ENCODE measurements at regions not wholly inside any gene's neighbourhood (a gene's known extent, or its start where the extent isn't known, plus 50 kb on each side); places are given as distances from the start of the nearest gene placed in this dataset.

GRCh38 chr20:23299673-23300050 is 50.9 kb upstream of the NXT1 start:
- H3K4me3 Mint-ChIP-seq = no peak overlapping the region
- no peaks in the 10 kb centered on the region for H3K9me3 Mint-ChIP-seq
- Histone ChIP-seq H3K36me3 (ENCODE audit: insufficient read depth, low read length) (no peaks in the 10 kb centered on the region), H3K9me3 (ENCODE audit: control insufficient read depth in 1 of 2, low read length in 2 of 2) (no peaks in the 10 kb centered on the region), H3K4me1 (ENCODE audit: insufficient read depth, low read length) (no peaks in the 10 kb centered on the region), H3K27me3 (ENCODE audit: insufficient read depth, low read length) (no peaks in the 10 kb centered on the region), H3K4me3 (ENCODE audit: low read length in 2 of 2) (no peak overlapping the region), H3K27ac (ENCODE audit: low read depth, low read length) (no peak overlapping the region)
- H3K27ac Mint-ChIP-seq = no peak overlapping the region
- no peak for DNase-seq
- intact Hi-C loops (cut with micrococcal nuclease) = no loop called here
- CTCF ChIA-PET (ENCODE audit: partially characterized antibody) = no interaction called here
- H3K27me3 Mint-ChIP-seq = peaks cover 0 to 4% of the 10 kb centered on the region in 2 donors
- POLR2A ChIA-PET (ENCODE audit: partially characterized antibody) = no interaction called here
- no peaks in the 10 kb centered on the region for H3K4me1 Mint-ChIP-seq
- H3K36me3 Mint-ChIP-seq = no peaks in the 10 kb centered on the region

- Histone ChIP-seq H3K4me1 (ENCODE audit: insufficient read depth, low read length) (no peaks in the 10 kb centered on the region), H3K27me3 (ENCODE audit: insufficient read depth, low read length) (no peaks in the 10 kb centered on the region), H3K4me3 (ENCODE audit: low read length in 2 of 2) (no peak overlapping the region), H3K9me3 (ENCODE audit: control insufficient read depth in 1 of 2, low read length in 2 of 2) (no peaks in the 10 kb centered on the region), H3K36me3 (ENCODE audit: insufficient read depth, low read length) (no peaks in the 10 kb centered on the region), H3K27ac (ENCODE audit: low read depth, low read length) (no peak overlapping the region)
- Mint-ChIP-seq H3K36me3 (no peaks in the 10 kb centered on the region), H3K27ac (no peak overlapping the region), H3K27me3 (peaks cover 0 to 4% of the 10 kb centered on the region in 2 donors), H3K9me3 (peaks cover 0 to 2% (median 0%) of the 10 kb centered on the region in 8 donors), H3K4me1 (no peaks in the 10 kb centered on the region), H3K4me3 (no peak overlapping the region)
- intact Hi-C loops (cut with micrococcal nuclease) = no loop called here
- DNase-seq = no peak
- ChIA-PET CTCF (ENCODE audit: partially characterized antibody) (interaction anchor here (1.1 kb wide), 1 partner anchor 24 kb away, joined by 3 read pairs; no protein-coding TSS in a partner anchor), POLR2A (ENCODE audit: partially characterized antibody) (no interaction called here)
Measured at GRCh38 chr20:23298926-23299672, 51.5 kb upstream of the NXT1 start.

GRCh38 chr20:23298155-23298554 is 52.4 kb upstream of the NXT1 start:
- peaks cover 0 to 2% (median 0%) of the 10 kb centered on the region in 8 donors for H3K9me3 Mint-ChIP-seq
- intact Hi-C loops (cut with micrococcal nuclease) = no loop called here
- ChIA-PET CTCF (ENCODE audit: partially characterized antibody) (interaction anchor here (1.1 kb wide), 1 partner anchor 25 kb away, joined by 3 read pairs; no protein-coding TSS in a partner anchor), POLR2A (ENCODE audit: partially characterized antibody) (no interaction called here)
- no peak overlapping the region for H3K27ac Mint-ChIP-seq
- Histone ChIP-seq H3K36me3 (ENCODE audit: insufficient read depth, low read length) (no peaks in the 10 kb centered on the region), H3K27me3 (ENCODE audit: insufficient read depth, low read length) (no peaks in the 10 kb centered on the region), H3K4me1 (ENCODE audit: insufficient read depth, low read length) (no peaks in the 10 kb centered on the region), H3K4me3 (ENCODE audit: low read length in 2 of 2) (no peak overlapping the region), H3K9me3 (ENCODE audit: control insufficient read depth in 1 of 2, low read length in 2 of 2) (no peaks in the 10 kb centered on the region), H3K27ac (ENCODE audit: low read depth, low read length) (no peak overlapping the region)
- H3K4me1 Mint-ChIP-seq = no peaks in the 10 kb centered on the region
- no peak overlapping the region for H3K4me3 Mint-ChIP-seq
- no peaks in the 10 kb centered on the region for H3K36me3 Mint-ChIP-seq
- DNase-seq = no peak
- peaks cover 0 to 2% of the 10 kb centered on the region in 2 donors for H3K27me3 Mint-ChIP-seq

GRCh38 chr20:23296841-23297701 is 53.5 kb upstream of the NXT1 start:
- H3K9me3 Mint-ChIP-seq = peaks cover 0 to 2% (median 0%) of the 10 kb centered on the region in 8 donors
- Histone ChIP-seq H3K4me3 (ENCODE audit: low read length in 2 of 2) (no peak overlapping the region), H3K9me3 (ENCODE audit: control insufficient read depth in 1 of 2, low read length in 2 of 2) (no peaks in the 10 kb centered on the region), H3K27ac (ENCODE audit: low read depth, low read length) (no peak overlapping the region), H3K27me3 (ENCODE audit: insufficient read depth, low read length) (no peaks in the 10 kb centered on the region), H3K4me1 (ENCODE audit: insufficient read depth, low read length) (no peaks in the 10 kb centered on the region), H3K36me3 (ENCODE audit: insufficient read depth, low read length) (no peaks in the 10 kb centered on the region)
- H3K36me3 Mint-ChIP-seq = no peaks in the 10 kb centered on the region
- intact Hi-C loops (cut with micrococcal nuclease) = no loop called here
- ChIA-PET CTCF (ENCODE audit: partially characterized antibody) (no interaction called here), POLR2A (ENCODE audit: partially characterized antibody) (no interaction called here)
- no peak overlapping the region for H3K27ac Mint-ChIP-seq
- H3K4me3 Mint-ChIP-seq = no peak overlapping the region
- H3K4me1 Mint-ChIP-seq = no peaks in the 10 kb centered on the region
- H3K27me3 Mint-ChIP-seq = peaks cover 0 to 2% of the 10 kb centered on the region in 2 donors
- no peak for DNase-seq

GRCh38 chr20:23295934-23296333 is 54.7 kb upstream of the NXT1 start:
- H3K27me3 ChIP-seq (ENCODE audit: insufficient read depth, low read length) = no peaks in the 10 kb centered on the region
- no peak overlapping the region for H3K27ac ChIP-seq (ENCODE audit: low read depth, low read length)
- ChIA-PET POLR2A (ENCODE audit: partially characterized antibody) (no interaction called here), CTCF (ENCODE audit: partially characterized antibody) (no interaction called here)
- H3K9me3 ChIP-seq (ENCODE audit: control insufficient read depth in 1 of 2, low read length in 2 of 2) = no peaks in the 10 kb centered on the region
- Mint-ChIP-seq H3K27me3 (peaks cover 3 to 6% of the 10 kb centered on the region in 2 donors), H3K4me3 (no peak overlapping the region), H3K27ac (no peak overlapping the region), H3K4me1 (no peaks in the 10 kb centered on the region), H3K36me3 (no peaks in the 10 kb centered on the region), H3K9me3 (peaks cover 0 to 2% (median 0%) of the 10 kb centered on the region in 8 donors)
- H3K4me3 ChIP-seq (ENCODE audit: low read length in 2 of 2) = no peak overlapping the region
- H3K4me1 ChIP-seq (ENCODE audit: insufficient read depth, low read length) = no peaks in the 10 kb centered on the region
- no peaks in the 10 kb centered on the region for H3K36me3 ChIP-seq (ENCODE audit: insufficient read depth, low read length)
- intact Hi-C loops (cut with micrococcal nuclease) = no loop called here
- DNase-seq = no peak

- Histone ChIP-seq H3K27ac (ENCODE audit: low read depth, low read length) (no peak overlapping the region), H3K27me3 (ENCODE audit: insufficient read depth, low read length) (no peaks in the 10 kb centered on the region), H3K9me3 (ENCODE audit: control insufficient read depth in 1 of 2, low read length in 2 of 2) (no peaks in the 10 kb centered on the region), H3K4me3 (ENCODE audit: low read length in 2 of 2) (no peak overlapping the region), H3K4me1 (ENCODE audit: insufficient read depth, low read length) (no peaks in the 10 kb centered on the region), H3K36me3 (ENCODE audit: insufficient read depth, low read length) (no peaks in the 10 kb centered on the region)
- no peak overlapping the region for H3K27ac Mint-ChIP-seq
- H3K27me3 Mint-ChIP-seq = peaks cover 5 to 13% of the 10 kb centered on the region in 2 donors
- no peaks in the 10 kb centered on the region for H3K4me1 Mint-ChIP-seq
- H3K4me3 Mint-ChIP-seq = no peak overlapping the region
- H3K36me3 Mint-ChIP-seq = no peaks in the 10 kb centered on the region
- DNase-seq = no peak
- peaks cover 0 to 2% (median 0%) of the 10 kb centered on the region in 8 donors for H3K9me3 Mint-ChIP-seq
- ChIA-PET CTCF (ENCODE audit: partially characterized antibody) (no interaction called here), POLR2A (ENCODE audit: partially characterized antibody) (no interaction called here)
- intact Hi-C loops (cut with micrococcal nuclease) = no loop called here
Measured at GRCh38 chr20:23294671-23295070, 55.9 kb upstream of the NXT1 start.

GRCh38 chr20:23294166-23294565 is 56.4 kb upstream of the NXT1 start:
- DNase-seq = no peak
- Mint-ChIP-seq H3K9me3 (peaks cover 0 to 2% (median 0%) of the 10 kb centered on the region in 8 donors), H3K36me3 (no peaks in the 10 kb centered on the region), H3K27ac (no peak overlapping the region), H3K27me3 (peaks cover 8 to 13% of the 10 kb centered on the region in 2 donors), H3K4me3 (no peak overlapping the region), H3K4me1 (no peaks in the 10 kb centered on the region)
- H3K4me3 ChIP-seq (ENCODE audit: low read length in 2 of 2) = no peak overlapping the region
- H3K27me3 ChIP-seq (ENCODE audit: insufficient read depth, low read length) = no peaks in the 10 kb centered on the region
- no peaks in the 10 kb centered on the region for H3K4me1 ChIP-seq (ENCODE audit: insufficient read depth, low read length)
- H3K36me3 ChIP-seq (ENCODE audit: insufficient read depth, low read length) = no peaks in the 10 kb centered on the region
- H3K9me3 ChIP-seq (ENCODE audit: control insufficient read depth in 1 of 2, low read length in 2 of 2) = no peaks in the 10 kb centered on the region
- intact Hi-C loops (cut with micrococcal nuclease) = no loop called here
- CTCF ChIA-PET (ENCODE audit: partially characterized antibody) = no interaction called here
- POLR2A ChIA-PET (ENCODE audit: partially characterized antibody) = no interaction called here
- H3K27ac ChIP-seq (ENCODE audit: low read depth, low read length) = no peak overlapping the region
